OCI-LY7 (cell line): ENCODE measurements at regions not wholly inside any gene's neighbourhood (a gene's known extent, or its start where the extent isn't known, plus 50 kb on each side); places are given as distances from the start of the nearest gene placed in this dataset.

Source experiments
- CTCF ChIP-seq: fragments of 200-600 bp; sonication (generic); conservative IDR thresholded peaks from 2 replicates; pipeline ENCODE4 v1.5.1; 2014; ENCODE audit warnings: mild to moderate bottlenecking, antibody characterized with exemption, low read length, moderate library complexity, mixed read lengths
- EZH2phosphoT487 ChIP-seq: fragments of 200-600 bp; sonication (generic); IDR thresholded peaks from 2 replicates; pipeline ENCODE4 v1.6.1; 2018; ENCODE audit warnings: low read depth, borderline replicate concordance, mild to moderate bottlenecking, mixed run types, antibody characterized with exemption, low read length, moderate library complexity, mixed read lengths

- TF ChIP-seq CTCF (no peak), EZH2phosphoT487 (no peak)
Measured at GRCh38 chr14:42980419-42980818, 1373.7 kb downstream of the LRFN5 start.
